WTC11 (cell line): ENCODE measurements at regions not wholly inside any gene's neighbourhood (a gene's known extent, or its start where the extent isn't known, plus 50 kb on each side); places are given as distances from the start of the nearest gene placed in this dataset.

ENCODE experiments used
- ATAC-seq: fragments of 200-7000 bp; cut with Tn5 transposase; 2 replicates; pipeline ENCODE4 v1.10.0; 2021; ENCODE audit warnings: mild to moderate bottlenecking, moderate library complexity
- CTCF ChIA-PET: fragments of 300-600 bp; sonication (Branson Sonifier 250); formaldehyde crosslinking; loops from one replicate; lab custom pipeline; 2021; ENCODE audit warnings: antibody characterized with exemption; lab: Charles Lee
- POLR2A ChIA-PET: fragments of 350-600 bp; sonication (Branson Sonifier 250); formaldehyde crosslinking; loops from one replicate; lab custom pipeline; 2021; ENCODE audit warnings: antibody characterized with exemption; lab: Charles Lee
- DNase-seq: peaks from one replicate; pipeline ENCODE4 v3.0.0; 2021; ENCODE audit warnings: low spot score
- H3K27ac Mint-ChIP-seq: 2 replicates; pipeline ENCODE4 v1.8.0; 2021; ENCODE audit warnings: mixed read lengths
- H3K27me3 Mint-ChIP-seq: 2 replicates; pipeline ENCODE4 v1.8.0; 2021; ENCODE audit warnings: low read depth, mild to moderate bottlenecking, moderate library complexity, mixed read lengths
- H3K36me3 Mint-ChIP-seq: 2 replicates; pipeline ENCODE4 v1.8.0; 2021; ENCODE audit warnings: mixed read lengths
- H3K4me1 Mint-ChIP-seq: 2 replicates; pipeline ENCODE4 v1.8.0; 2022; ENCODE audit warnings: mixed read lengths
- H3K4me3 Mint-ChIP-seq: 2 replicates; pipeline ENCODE4 v1.8.0; 2021; ENCODE audit warnings: mild to moderate bottlenecking, moderate library complexity, mixed read lengths
- H3K9me3 Mint-ChIP-seq: 2 replicates; pipeline ENCODE4 v1.8.0; 2021; ENCODE audit warnings: mixed read lengths
- E2F5 ChIP-seq: sonication (generic); formaldehyde crosslinking; IDR thresholded peaks from 2 replicates; pipeline ENCODE4 v1.8.1; 2022; ENCODE audit warnings: mild to moderate bottlenecking, moderate library complexity, missing genetic modification reagents
- ELF4 ChIP-seq: sonication (generic); formaldehyde crosslinking; IDR thresholded peaks from 2 replicates; pipeline ENCODE4 v1.8.1; 2022; ENCODE audit warnings: low read depth, mild to moderate bottlenecking, moderate library complexity, missing genetic modification reagents
- EMX1 ChIP-seq: fragments of 250-450 bp; sonication (Bioruptor Pico); IDR thresholded peaks from 2 replicates; pipeline ENCODE4 v1.8.0; 2021; ENCODE audit warnings: mild to moderate bottlenecking
- FOXP1 ChIP-seq: sonication (generic); formaldehyde crosslinking; IDR thresholded peaks from 2 replicates; pipeline ENCODE4 v1.8.0; 2022; ENCODE audit warnings: missing genetic modification reagents, mild to moderate bottlenecking, moderate library complexity, borderline replicate concordance
- JAZF1 ChIP-seq: fragments of 250-450 bp; sonication (Bioruptor Pico); IDR thresholded peaks from 2 replicates; pipeline ENCODE4 v1.9.0; 2021; ENCODE audit warnings: moderate library complexity, mild to moderate bottlenecking, inconsistent platforms
- JUN ChIP-seq: sonication (generic); formaldehyde crosslinking; IDR thresholded peaks from 2 replicates; pipeline ENCODE4 v1.8.0; 2023; ENCODE audit warnings: mild to moderate bottlenecking, missing genetic modification reagents
- MYBL2 ChIP-seq: sonication (generic); formaldehyde crosslinking; IDR thresholded peaks from 2 replicates; pipeline ENCODE4 v1.8.1; 2023; ENCODE audit warnings: mild to moderate bottlenecking, moderate library complexity, missing genetic modification reagents
- NFATC4 ChIP-seq: fragments of 250-450 bp; sonication (Bioruptor Pico); IDR thresholded peaks from 2 replicates; pipeline ENCODE4 v1.9.0; 2021; ENCODE audit warnings: mild to moderate bottlenecking
- NFE2L1 ChIP-seq: sonication (generic); formaldehyde crosslinking; IDR thresholded peaks from 2 replicates; pipeline ENCODE4 v1.8.1; 2023; ENCODE audit warnings: missing genetic modification reagents
- NFYB ChIP-seq: sonication (generic); formaldehyde crosslinking; conservative IDR thresholded peaks from 2 replicates; pipeline ENCODE4 v1.8.0; 2022; ENCODE audit warnings: low read depth, missing genetic modification reagents
- TEAD1 ChIP-seq: sonication (generic); formaldehyde crosslinking; IDR thresholded peaks from 2 replicates; pipeline ENCODE4 v1.8.0; 2022; ENCODE audit warnings: mild to moderate bottlenecking, missing genetic modification reagents
- USF2 ChIP-seq: sonication (generic); formaldehyde crosslinking; IDR thresholded peaks from 2 replicates; pipeline ENCODE4 v1.8.1; 2023; ENCODE audit warnings: mild to moderate bottlenecking, missing genetic modification reagents, moderate library complexity
- ZMAT4 ChIP-seq: fragments of 250-450 bp; sonication (Bioruptor Pico); IDR thresholded peaks from 2 replicates; pipeline ENCODE4 v1.9.0; 2021; ENCODE audit warnings: mild to moderate bottlenecking
- ZNF138 ChIP-seq: sonication (generic); formaldehyde crosslinking; conservative IDR thresholded peaks from 2 replicates; pipeline ENCODE4 v1.8.1; 2022; ENCODE audit warnings: mild to moderate bottlenecking, moderate library complexity, missing genetic modification reagents
- ZNF396 ChIP-seq: fragments of 250-450 bp; sonication (Bioruptor Pico); IDR thresholded peaks from 2 replicates; pipeline ENCODE4 v1.8.0; 2021; ENCODE audit warnings: mild to moderate bottlenecking, moderate library complexity, borderline replicate concordance
- ZNF423 ChIP-seq: fragments of 250-450 bp; sonication (Bioruptor Pico); IDR thresholded peaks from 2 replicates; pipeline ENCODE4 v2.1.2; 2022; ENCODE audit warnings: mild to moderate bottlenecking, moderate library complexity
- ZNF532 ChIP-seq: fragments of 250-450 bp; sonication (Bioruptor Pico); IDR thresholded peaks from 2 replicates; pipeline ENCODE4 v1.9.0; 2021; ENCODE audit warnings: mild to moderate bottlenecking, borderline replicate concordance
- TF ChIP-seq, protein P1 (sequence below): fragments of 250-450 bp; sonication (Bioruptor Pico); IDR thresholded peaks from 2 replicates; pipeline ENCODE4 v1.9.0; 2021; ENCODE audit warnings: mild to moderate bottlenecking
- TF ChIP-seq, protein P2 (sequence below): sonication (generic); formaldehyde crosslinking; IDR thresholded peaks from 2 replicates; pipeline ENCODE4 v1.8.0; 2022; ENCODE audit warnings: mild to moderate bottlenecking, missing genetic modification reagents
- TF ChIP-seq, protein P3 (sequence below): sonication (generic); formaldehyde crosslinking; IDR thresholded peaks from 2 replicates; pipeline ENCODE4 v1.8.0; 2023; ENCODE audit warnings: mild to moderate bottlenecking, missing genetic modification reagents
- TF ChIP-seq, protein P4 (sequence below): fragments of 250-450 bp; sonication (Bioruptor Pico); IDR thresholded peaks from 2 replicates; pipeline ENCODE4 v1.9.0; 2021; ENCODE audit warnings: moderate library complexity, mild to moderate bottlenecking, inconsistent platforms, borderline replicate concordance

DNA sequence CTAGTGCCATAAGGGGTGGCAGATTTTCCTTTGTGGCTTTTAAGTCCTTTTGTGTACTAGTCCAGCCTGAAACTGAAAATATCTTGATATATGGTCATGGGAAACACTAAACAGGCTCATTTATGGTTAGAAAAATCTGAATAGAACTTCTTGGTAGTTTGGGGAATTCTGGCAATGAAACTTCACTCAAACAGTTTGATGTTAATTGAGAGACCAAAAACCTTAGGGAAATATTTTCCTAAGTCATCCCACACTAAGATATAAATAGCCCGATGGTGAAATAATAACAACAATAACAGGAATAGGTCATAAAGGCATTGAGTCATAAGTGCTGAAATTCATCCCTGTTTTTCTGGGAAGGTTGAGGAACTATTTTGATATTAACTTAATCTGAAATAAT, 146.2 kb upstream of the SMLR1 start (continued):
- TF ChIP-seq FOXP1 (no peak), ZNF396 (CRISPR knock-in tag) (no peak), ZNF423 (CRISPR knock-in tag) (no peak), ZMAT4 (no peak), USF2 (no peak), EMX1 (CRISPR knock-in tag) (no peak), E2F5 (CRISPR knock-in tag) (no peak), NFYB (CRISPR knock-in tag) (no peak)
- TF ChIP-seq, protein P1, sequence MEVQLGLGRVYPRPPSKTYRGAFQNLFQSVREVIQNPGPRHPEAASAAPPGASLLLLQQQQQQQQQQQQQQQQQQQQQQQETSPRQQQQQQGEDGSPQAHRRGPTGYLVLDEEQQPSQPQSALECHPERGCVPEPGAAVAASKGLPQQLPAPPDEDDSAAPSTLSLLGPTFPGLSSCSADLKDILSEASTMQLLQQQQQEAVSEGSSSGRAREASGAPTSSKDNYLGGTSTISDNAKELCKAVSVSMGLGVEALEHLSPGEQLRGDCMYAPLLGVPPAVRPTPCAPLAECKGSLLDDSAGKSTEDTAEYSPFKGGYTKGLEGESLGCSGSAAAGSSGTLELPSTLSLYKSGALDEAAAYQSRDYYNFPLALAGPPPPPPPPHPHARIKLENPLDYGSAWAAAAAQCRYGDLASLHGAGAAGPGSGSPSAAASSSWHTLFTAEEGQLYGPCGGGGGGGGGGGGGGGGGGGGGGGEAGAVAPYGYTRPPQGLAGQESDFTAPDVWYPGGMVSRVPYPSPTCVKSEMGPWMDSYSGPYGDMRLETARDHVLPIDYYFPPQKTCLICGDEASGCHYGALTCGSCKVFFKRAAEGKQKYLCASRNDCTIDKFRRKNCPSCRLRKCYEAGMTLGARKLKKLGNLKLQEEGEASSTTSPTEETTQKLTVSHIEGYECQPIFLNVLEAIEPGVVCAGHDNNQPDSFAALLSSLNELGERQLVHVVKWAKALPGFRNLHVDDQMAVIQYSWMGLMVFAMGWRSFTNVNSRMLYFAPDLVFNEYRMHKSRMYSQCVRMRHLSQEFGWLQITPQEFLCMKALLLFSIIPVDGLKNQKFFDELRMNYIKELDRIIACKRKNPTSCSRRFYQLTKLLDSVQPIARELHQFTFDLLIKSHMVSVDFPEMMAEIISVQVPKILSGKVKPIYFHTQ (CRISPR knock-in tag), result no peak
- TF ChIP-seq, all 79 proteins: peak for 0

DNA sequence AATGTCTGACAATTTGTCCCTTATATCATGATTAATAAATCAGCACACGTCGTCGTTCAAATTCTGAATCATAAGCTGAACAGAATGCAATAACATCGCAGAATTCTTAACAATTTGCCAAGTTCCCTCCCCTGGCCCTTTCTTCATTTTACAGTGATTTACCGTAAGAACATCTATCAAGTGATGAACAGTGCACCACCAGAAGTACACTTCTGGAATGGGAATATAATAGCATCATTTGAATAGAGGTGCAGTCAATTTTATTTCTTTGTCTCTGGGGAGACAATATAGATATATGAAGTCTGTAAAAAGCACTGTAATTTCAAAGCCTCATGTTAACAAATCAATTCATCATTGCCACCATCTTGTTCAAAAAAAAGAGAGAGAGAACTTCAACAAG, 145.1 kb upstream of the SMLR1 start:
- ChIA-PET POLR2A (no interaction called here), CTCF (no interaction called here)
- no peaks in the 10 kb centered on the region for H3K36me3 Mint-ChIP-seq
- H3K9me3 Mint-ChIP-seq, result peaks cover 4% of the 10 kb centered on the region
- H3K27me3 Mint-ChIP-seq, result no peaks in the 10 kb centered on the region
- ATAC-seq (no peak), DNase-seq (no peak)
- H3K27ac Mint-ChIP-seq, result no peak overlapping the region
- no peaks in the 10 kb centered on the region for H3K4me1 Mint-ChIP-seq
- no peak overlapping the region for H3K4me3 Mint-ChIP-seq
- TF ChIP-seq JUN (CRISPR knock-in tag), result no peak
- no peak for TF ChIP-seq MYBL2
- TF ChIP-seq, protein P2, sequence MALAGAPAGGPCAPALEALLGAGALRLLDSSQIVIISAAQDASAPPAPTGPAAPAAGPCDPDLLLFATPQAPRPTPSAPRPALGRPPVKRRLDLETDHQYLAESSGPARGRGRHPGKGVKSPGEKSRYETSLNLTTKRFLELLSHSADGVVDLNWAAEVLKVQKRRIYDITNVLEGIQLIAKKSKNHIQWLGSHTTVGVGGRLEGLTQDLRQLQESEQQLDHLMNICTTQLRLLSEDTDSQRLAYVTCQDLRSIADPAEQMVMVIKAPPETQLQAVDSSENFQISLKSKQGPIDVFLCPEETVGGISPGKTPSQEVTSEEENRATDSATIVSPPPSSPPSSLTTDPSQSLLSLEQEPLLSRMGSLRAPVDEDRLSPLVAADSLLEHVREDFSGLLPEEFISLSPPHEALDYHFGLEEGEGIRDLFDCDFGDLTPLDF (CRISPR knock-in tag), result no peak
- TF ChIP-seq NFATC4 (CRISPR knock-in tag), result no peak
- no peak for TF ChIP-seq JAZF1 (CRISPR knock-in tag)
- TF ChIP-seq ZNF138 (CRISPR knock-in tag), result no peak
- no peak for TF ChIP-seq ZNF532
- TF ChIP-seq TEAD1, result no peak
- TF ChIP-seq, protein P3, sequence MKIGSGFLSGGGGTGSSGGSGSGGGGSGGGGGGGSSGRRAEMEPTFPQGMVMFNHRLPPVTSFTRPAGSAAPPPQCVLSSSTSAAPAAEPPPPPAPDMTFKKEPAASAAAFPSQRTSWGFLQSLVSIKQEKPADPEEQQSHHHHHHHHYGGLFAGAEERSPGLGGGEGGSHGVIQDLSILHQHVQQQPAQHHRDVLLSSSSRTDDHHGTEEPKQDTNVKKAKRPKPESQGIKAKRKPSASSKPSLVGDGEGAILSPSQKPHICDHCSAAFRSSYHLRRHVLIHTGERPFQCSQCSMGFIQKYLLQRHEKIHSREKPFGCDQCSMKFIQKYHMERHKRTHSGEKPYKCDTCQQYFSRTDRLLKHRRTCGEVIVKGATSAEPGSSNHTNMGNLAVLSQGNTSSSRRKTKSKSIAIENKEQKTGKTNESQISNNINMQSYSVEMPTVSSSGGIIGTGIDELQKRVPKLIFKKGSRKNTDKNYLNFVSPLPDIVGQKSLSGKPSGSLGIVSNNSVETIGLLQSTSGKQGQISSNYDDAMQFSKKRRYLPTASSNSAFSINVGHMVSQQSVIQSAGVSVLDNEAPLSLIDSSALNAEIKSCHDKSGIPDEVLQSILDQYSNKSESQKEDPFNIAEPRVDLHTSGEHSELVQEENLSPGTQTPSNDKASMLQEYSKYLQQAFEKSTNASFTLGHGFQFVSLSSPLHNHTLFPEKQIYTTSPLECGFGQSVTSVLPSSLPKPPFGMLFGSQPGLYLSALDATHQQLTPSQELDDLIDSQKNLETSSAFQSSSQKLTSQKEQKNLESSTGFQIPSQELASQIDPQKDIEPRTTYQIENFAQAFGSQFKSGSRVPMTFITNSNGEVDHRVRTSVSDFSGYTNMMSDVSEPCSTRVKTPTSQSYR (CRISPR knock-in tag), result no peak
- TF ChIP-seq, protein P4, sequence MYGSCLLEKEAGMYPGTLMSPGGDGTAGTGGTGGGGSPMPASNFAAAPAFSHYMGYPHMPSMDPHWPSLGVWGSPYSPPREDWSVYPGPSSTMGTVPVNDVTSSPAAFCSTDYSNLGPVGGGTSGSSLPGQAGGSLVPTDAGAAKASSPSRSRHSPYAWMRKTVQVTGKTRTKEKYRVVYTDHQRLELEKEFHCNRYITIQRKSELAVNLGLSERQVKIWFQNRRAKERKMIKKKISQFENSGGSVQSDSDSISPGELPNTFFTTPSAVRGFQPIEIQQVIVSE (CRISPR knock-in tag), result no peak
- no peak for TF ChIP-seq USF2
- TF ChIP-seq NFE2L1, result no peak
- TF ChIP-seq FOXP1, result no peak
- TF ChIP-seq ELF4 (CRISPR knock-in tag), result no peak
